ENCODE measurements at regions not wholly inside any gene's neighbourhood (a gene's known extent, or its start where the extent isn't known, plus 50 kb on each side); places are given as distances from the start of the nearest gene placed in this dataset.

DNA sequence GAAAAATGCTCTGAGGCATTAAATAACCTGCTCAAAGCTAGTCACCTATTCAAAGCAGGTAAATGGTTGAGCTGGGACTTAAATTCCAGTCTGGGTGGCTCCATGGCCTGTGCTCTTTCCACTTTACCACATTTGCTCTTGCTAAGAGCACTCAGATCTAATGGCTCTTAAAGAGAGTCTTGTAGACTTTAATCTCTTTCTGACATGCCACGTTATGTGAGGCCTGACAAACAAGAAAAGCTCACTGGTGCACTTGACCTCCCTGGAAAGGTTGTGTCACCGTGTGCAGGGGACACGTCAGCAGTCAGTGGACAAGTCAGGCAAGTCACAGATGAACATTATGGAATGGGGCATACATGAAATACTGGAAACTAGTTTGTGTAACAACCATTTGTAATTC is 129.9 kb upstream of the RPS23 start:
- TF ChIP-seq, protein P1, sequence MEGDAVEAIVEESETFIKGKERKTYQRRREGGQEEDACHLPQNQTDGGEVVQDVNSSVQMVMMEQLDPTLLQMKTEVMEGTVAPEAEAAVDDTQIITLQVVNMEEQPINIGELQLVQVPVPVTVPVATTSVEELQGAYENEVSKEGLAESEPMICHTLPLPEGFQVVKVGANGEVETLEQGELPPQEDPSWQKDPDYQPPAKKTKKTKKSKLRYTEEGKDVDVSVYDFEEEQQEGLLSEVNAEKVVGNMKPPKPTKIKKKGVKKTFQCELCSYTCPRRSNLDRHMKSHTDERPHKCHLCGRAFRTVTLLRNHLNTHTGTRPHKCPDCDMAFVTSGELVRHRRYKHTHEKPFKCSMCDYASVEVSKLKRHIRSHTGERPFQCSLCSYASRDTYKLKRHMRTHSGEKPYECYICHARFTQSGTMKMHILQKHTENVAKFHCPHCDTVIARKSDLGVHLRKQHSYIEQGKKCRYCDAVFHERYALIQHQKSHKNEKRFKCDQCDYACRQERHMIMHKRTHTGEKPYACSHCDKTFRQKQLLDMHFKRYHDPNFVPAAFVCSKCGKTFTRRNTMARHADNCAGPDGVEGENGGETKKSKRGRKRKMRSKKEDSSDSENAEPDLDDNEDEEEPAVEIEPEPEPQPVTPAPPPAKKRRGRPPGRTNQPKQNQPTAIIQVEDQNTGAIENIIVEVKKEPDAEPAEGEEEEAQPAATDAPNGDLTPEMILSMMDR (IDR thresholded peaks at IDR 0.05) = no peak
- no peak for TF ChIP-seq EP300 (IDR thresholded peaks at IDR 0.05)
